ENCODE measurements at regions not wholly inside any gene's neighbourhood (a gene's known extent, or its start where the extent isn't known, plus 50 kb on each side); places are given as distances from the start of the nearest gene placed in this dataset.

DNA sequence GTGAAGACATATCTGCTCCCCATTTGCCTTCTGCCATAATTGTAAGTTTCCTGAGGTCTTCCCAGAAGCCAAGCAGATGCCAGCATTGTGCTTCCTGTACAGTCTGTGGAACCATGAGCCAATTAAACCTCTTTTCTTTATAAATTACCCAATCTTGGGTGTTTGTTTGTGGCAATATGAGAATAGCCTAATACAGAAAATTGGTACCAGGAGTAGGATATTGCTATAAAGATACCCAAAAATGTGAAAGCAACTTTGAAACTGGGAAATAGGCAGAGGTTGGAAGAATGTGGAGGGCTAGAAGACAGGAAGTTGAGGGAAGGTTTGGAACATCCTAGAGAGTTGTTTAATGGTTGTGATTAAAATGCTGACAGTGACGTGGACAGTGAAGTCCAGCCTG lies 90.8 kb downstream of the HHIPL2 start:
- Histone ChIP-seq H4K20me1 (ENCODE audit: insufficient read depth, low read length, poor library complexity, severe bottlenecking) (no peaks in the 10 kb centered on the region), H3K79me2 (ENCODE audit: insufficient read depth, low read length) (no peaks in the 10 kb centered on the region), H3K36me3 (ENCODE audit: insufficient read depth, low read length) (no peaks in the 10 kb centered on the region), H3K9me2 (replicated peaks; ENCODE audit: low read depth, low read length) (no peaks in the 10 kb centered on the region), H3F3A (ENCODE audit: low read depth) (no peaks in the 10 kb centered on the region), H3K4me3 (ENCODE audit: low read length, poor library complexity, severe bottlenecking) (no peak overlapping the region), H3K9ac (ENCODE audit: low read depth, low read length, poor library complexity, severe bottlenecking) (no peak overlapping the region), H3K4me2 (ENCODE audit: low read depth, low read length, poor library complexity, severe bottlenecking) (no peak overlapping the region), H3K4me1 (ENCODE audit: insufficient read depth, low read length, poor library complexity, severe bottlenecking) (no peaks in the 10 kb centered on the region), H3K9me3 (ENCODE audit: insufficient read depth, low read depth, low read length) (peaks cover 9% of the 10 kb centered on the region; the same call in 1 of the 2 replicates), H2AFZ (ENCODE audit: low read length) (no peak overlapping the region), H3K27me3 (ENCODE audit: insufficient read depth, low read length, poor library complexity, severe bottlenecking) (no peaks in the 10 kb centered on the region)
- TF ChIP-seq EZH2phosphoT487 (IDR thresholded peaks at IDR 0.05; ENCODE audit: borderline replicate concordance) (no peak), CTCF (conservative IDR thresholded peaks at IDR 0.05; ENCODE audit: low read length) (no peak)

- Histone ChIP-seq H3K27me3 (ENCODE audit: insufficient read depth, low read length, poor library complexity, severe bottlenecking) (no peaks in the 10 kb centered on the region), H3K4me2 (ENCODE audit: low read depth, low read length, poor library complexity, severe bottlenecking) (peak overlapping the region; percentile 55), H3K4me3 (ENCODE audit: low read length, poor library complexity, severe bottlenecking) (peak overlapping the region; percentile 49), H3K9ac (ENCODE audit: low read depth, low read length, poor library complexity, severe bottlenecking) (no peak overlapping the region), H3K79me2 (ENCODE audit: insufficient read depth, low read length) (no peaks in the 10 kb centered on the region), H3K36me3 (ENCODE audit: insufficient read depth, low read length) (no peaks in the 10 kb centered on the region), H3K9me2 (replicated peaks; ENCODE audit: low read depth, low read length) (no peaks in the 10 kb centered on the region), H3F3A (ENCODE audit: low read depth) (no peaks in the 10 kb centered on the region), H4K20me1 (ENCODE audit: insufficient read depth, low read length, poor library complexity, severe bottlenecking) (no peaks in the 10 kb centered on the region), H3K4me1 (ENCODE audit: insufficient read depth, low read length, poor library complexity, severe bottlenecking) (no peaks in the 10 kb centered on the region), H3K9me3 (ENCODE audit: insufficient read depth, low read depth, low read length) (peaks cover 9% of the 10 kb centered on the region; the same call in 1 of the 2 replicates), H2AFZ (ENCODE audit: low read length) (peak overlapping the region; percentile 86)
- TF ChIP-seq EZH2phosphoT487 (IDR thresholded peaks at IDR 0.05; ENCODE audit: borderline replicate concordance) = no peak
- TF ChIP-seq CTCF (conservative IDR thresholded peaks at IDR 0.05; ENCODE audit: low read length) = peak; percentile 95
These were observed 92.6 kb downstream of the HHIPL2 start for GRCh38 chr1:222455188-222455879.

DNA sequence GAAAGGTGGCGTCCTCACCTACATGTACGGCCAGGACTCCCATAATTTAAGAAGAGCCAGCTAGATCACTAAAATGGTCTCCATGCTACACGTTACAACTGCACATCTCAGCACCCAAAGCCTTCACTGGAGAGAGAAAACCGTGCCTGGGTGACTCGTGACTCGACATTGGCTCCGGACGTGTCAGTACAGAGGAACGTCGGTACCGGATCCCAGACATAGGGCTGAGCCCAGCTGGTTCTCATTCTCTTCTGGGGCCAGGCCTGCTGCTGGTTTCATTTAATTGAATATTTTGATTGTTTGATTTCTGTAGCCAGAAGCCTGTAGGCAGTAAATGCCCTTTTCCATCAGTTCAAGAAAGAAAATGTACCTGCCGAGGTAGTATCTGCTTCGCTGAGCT lies 93.1 kb downstream of the HHIPL2 start:
- no peaks in the 10 kb centered on the region for H3K36me3 ChIP-seq (ENCODE audit: insufficient read depth, low read length)
- no peak overlapping the region for H2AFZ ChIP-seq (ENCODE audit: low read length)
- peak overlapping the region; percentile 55 for H3K4me2 ChIP-seq (ENCODE audit: low read depth, low read length, poor library complexity, severe bottlenecking)
- peaks cover 9% of the 10 kb centered on the region; the same call in 1 of the 2 replicates for H3K9me3 ChIP-seq (ENCODE audit: insufficient read depth, low read depth, low read length)
- no peaks in the 10 kb centered on the region for H3K9me2 ChIP-seq (replicated peaks; ENCODE audit: low read depth, low read length)
- H3K4me3 ChIP-seq (ENCODE audit: low read length, poor library complexity, severe bottlenecking) = no peak overlapping the region
- H3K4me1 ChIP-seq (ENCODE audit: insufficient read depth, low read length, poor library complexity, severe bottlenecking) = no peaks in the 10 kb centered on the region
- H3F3A ChIP-seq (ENCODE audit: low read depth) = no peaks in the 10 kb centered on the region
- no peak for TF ChIP-seq CTCF (conservative IDR thresholded peaks at IDR 0.05; ENCODE audit: low read length)
- no peak for TF ChIP-seq EZH2phosphoT487 (IDR thresholded peaks at IDR 0.05; ENCODE audit: borderline replicate concordance)
- H3K27me3 ChIP-seq (ENCODE audit: insufficient read depth, low read length, poor library complexity, severe bottlenecking) = no peaks in the 10 kb centered on the region
- no peak overlapping the region for H3K9ac ChIP-seq (ENCODE audit: low read depth, low read length, poor library complexity, severe bottlenecking)
- H3K79me2 ChIP-seq (ENCODE audit: insufficient read depth, low read length) = no peaks in the 10 kb centered on the region
- H4K20me1 ChIP-seq (ENCODE audit: insufficient read depth, low read length, poor library complexity, severe bottlenecking) = no peaks in the 10 kb centered on the region
